GM18502 (cell line): ENCODE measurements at regions not wholly inside any gene's neighbourhood (a gene's known extent, or its start where the extent isn't known, plus 50 kb on each side); places are given as distances from the start of the nearest gene placed in this dataset.

ENCODE experiments used
- ATAC-seq: cut with Tn5 transposase; IDR thresholded peaks from one replicate; pipeline ENCODE4 v1.9.1; 2021; ENCODE audit warnings: mild to moderate bottlenecking; ENCODE audit not compliant: unreplicated experiment, poor library complexity

DNA sequence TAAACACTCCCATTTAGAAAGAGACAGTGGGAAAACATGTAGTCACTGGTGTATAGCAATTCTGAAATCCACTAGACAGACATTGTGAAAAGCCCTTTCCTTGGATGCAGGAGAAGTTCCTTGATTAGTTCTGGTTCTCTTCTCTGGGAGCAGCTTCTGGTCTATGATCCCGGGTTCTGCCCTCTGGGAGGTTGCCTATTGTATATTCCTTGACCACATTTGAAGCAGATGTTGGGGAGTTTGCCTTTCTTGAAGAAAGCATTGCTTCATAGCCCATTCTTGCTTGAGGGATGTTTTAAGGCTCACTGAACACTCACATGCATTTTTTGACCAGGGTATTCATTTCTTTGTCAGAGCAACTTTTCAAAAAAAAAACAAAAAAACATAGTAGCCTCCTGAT, 211.9 kb downstream of the NDFIP2 start:
- no peak for ATAC-seq

DNA sequence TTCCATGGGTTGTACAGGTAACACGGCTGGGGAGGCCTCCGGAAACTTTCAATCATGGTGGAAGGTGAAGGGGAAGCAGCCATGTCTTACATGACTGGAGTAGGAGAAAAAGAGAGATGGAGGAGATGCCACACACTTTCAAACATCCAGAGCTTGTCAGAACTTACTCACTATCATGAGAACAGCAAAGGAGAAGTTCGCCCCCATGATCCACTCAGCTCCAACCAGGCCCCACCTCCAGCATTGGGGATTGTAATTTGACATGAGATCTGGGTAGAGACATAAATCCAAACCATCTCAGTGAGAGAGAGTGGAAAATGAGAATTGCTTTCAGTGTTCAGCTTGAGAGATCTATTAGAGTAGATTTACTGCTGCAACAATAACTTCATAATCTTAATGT, 210.9 kb downstream of the NDFIP2 start:
- ATAC-seq: no peak

DNA sequence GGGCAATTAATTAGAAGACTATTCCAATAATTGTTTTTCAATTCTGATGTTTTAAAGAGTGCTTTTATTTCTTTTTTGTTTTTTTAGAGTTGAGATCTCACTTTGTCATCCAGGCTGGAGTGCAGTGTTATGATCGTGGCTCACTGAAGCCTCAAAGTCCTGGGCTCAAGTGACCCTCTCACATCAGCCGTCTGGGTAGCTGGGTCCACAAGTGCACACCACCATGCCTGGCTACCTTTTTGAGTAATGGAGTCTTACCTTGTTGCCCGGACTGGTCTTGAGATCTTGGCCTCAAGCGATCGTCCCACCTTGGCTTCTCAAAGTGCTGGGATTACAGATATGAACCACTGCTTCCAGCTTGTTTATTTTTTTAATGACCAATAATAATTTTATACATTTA, 207.8 kb downstream of the NDFIP2 start:
- no peak for ATAC-seq

DNA sequence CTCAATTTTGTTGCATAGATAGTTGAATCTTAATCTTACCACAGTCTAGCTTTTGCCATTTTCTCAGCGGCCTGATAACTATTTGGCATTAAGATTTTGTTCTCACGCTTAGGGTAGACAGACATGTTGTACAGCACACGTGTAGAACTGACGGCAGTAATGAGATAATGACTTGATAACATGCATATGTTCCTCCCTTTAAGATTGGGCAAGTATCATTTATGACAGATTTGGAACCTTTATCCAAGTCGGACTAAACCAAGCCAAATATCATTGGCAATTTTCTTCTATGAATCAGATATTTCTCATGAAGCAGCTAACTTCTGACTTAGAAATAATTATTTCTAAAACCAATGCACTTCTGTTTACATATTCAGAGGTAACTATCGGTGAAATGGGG, 205.5 kb downstream of the NDFIP2 start:
- ATAC-seq: no peak

DNA sequence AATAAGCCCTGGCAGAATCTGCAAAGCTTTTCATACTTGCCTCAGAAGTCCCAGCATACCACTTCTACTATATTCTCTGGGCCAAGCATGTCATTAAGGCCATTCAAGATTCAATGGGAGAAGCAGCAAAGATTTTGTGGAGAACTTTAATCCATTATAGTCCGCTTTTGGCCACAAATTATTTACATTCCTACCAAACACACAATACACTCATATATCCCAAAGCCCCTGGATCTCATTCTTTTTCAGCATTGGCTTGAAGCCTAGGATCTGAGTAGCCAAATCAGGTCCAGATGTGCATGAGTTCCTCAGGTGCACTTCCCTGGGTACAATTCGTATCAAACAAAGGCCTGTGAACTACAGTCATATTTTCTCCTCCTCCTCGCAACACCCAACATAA, 203.4 kb downstream of the NDFIP2 start:
- ATAC-seq: no peak

DNA sequence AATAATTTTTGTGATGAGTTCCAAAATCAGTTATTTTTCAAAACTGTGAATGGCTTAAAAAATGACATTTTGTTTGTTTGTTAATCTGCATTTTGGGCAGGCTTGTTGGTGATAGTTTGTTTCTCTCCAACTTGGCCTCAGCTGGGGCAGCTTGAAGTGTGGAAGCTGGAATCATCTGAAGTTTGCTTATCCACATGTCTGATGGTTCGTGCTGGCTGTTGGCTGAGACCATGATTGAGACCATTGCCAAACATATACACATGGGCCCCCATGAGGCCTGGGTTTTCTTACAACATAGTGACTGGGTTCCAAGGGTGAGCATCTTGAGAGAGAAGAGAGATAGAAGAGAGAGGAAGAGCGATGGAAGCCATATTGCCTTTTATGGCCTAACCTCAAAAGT, 201.2 kb downstream of the NDFIP2 start:
- ATAC-seq: no peak

DNA sequence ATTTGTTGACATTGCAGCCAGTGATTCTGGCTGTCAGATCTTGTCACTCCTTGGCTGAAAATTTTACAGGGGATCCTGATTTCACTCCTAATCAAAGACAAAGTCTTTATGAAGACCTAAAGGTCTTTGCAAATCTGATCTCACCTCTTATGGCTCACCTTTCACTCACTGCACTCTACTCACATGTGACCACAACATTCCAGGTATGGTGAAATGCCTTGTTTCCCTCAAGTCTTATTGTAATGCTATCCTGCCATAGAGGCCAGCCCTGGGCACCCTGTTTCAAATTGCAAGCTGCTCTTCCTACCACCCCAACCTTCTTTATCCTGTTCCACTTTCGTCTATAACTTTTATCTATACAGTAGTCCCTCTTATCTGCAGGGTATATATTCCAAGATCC, 200.1 kb downstream of the NDFIP2 start:
- ATAC-seq: no peak

DNA sequence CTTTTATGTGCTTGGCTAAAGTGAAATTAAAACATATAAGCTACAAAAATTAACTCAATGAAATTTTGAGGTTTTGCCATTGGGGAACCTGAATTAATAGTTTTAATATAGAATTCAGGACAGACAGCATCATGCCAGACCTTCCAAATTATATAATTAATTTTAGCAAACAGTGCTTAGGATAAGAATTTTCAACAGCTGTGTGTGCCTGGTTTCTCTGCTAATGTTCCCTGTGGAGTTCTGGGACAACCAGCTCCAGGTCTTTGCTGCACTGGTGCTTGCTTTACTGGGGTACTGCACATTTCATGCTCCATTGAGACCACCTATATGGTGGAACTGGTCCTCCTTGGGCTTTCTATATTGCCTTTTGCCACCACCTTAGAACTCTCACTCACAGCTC, 199.5 kb downstream of the NDFIP2 start:
- no peak for ATAC-seq

DNA sequence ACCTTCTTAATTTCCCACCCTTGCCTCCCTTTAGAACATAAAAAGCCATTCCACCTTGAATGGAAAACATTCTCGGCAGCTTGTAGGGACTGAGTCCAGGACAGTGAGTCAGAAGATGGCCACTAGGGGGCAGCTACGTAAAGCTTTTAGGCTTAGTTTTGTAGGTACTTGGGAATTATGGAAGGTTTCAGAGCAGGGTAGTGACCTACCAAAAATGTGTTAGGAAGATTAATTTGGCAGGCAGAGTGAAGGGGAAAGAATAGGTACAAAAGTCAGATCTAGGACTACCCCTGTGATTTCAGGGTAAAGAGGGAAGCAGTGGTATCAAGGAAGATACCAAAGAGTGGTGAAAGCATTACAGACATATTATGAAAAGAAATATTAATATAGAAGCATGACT, 198.4 kb downstream of the NDFIP2 start:
- ATAC-seq: peak; percentile 79

DNA sequence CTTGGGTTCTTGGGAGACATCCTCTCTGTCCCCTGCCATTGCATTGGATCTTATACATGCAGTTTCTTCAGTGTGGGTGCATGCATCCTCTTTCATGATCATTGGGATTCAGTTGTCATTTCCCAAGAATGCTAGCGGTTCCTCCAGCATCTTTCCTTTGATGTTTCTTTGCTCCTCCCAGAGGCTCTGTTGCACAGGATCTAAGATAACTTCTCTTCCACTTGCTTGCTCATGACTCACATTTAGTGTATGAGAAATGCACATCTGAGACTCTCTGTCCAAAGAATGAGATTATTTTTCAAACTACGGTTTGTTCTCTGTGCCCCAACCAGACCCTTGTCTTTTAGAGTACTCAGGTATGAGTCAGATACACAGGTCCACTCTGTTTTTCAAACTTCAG, 197.1 kb downstream of the NDFIP2 start:
- no peak for ATAC-seq

DNA sequence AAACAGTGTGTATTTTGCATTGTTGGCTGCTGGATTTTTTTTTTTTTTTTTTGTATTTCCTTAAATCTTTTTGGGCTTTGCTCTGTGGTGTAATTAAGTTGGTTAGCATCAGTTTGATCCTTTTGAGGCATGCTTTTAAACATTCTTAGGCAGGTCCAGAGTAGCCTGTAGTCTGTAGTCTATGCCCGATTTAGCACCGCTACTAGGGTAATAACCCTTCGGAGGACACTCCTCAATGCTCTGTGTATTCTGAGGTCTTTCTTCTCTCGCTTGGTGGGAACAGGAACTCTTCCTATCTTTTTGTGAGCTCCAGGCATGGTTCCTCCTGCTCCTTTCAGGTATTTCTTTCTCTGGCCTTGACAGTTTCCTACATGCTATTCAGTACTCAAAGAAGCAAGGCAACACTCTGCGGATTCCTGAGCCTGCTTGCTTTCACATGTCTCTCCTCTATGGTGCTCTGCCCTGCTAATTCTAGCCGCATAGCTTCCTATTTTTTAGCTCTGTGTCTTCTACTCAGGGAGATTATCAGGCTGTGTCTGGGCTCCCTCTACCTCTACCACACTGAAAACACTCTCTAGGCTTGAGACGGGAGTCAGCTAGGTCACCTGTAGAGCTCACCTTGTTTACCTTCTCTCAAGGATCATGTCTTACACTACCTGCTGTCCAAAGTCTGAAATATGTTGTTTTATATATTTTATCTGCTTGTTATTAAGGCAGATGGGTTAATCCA, 195.1 kb downstream of the NDFIP2 start:
- ATAC-seq: no peak

DNA sequence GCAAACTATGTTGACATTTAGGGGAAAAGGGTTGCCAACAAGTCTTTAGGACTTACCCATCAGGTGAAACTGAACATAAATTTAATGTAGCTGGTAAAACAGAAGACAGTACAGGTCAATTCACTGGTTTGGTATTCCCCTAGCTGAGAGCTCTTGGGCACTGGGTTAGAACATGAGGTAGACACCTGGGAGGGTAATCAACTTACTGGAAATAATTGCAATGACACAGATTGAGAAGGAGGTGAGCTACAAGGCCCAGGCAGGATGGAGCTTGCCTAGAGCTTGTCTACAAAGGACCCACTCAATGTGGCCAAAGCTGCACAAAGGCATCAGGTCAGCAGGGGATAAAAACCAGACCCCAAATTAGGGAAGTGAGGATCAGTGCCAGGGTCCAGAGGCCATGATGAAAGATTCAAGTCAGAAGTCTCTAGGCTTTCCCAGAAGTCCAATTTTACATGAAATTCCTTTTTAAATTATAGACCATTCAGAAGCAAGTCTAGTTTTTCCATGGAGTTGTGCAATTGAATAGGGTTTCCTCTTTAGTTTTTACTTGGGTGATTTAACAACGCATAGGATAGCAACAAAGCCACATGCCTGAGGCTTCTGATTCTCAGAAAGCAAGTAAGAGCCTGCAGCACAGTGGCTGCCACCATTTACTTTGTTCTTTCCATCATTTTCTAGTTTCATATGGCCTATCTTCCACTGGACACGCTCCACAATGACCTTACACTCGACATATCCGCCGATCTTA, 194.0 kb downstream of the NDFIP2 start:
- no peak for ATAC-seq

DNA sequence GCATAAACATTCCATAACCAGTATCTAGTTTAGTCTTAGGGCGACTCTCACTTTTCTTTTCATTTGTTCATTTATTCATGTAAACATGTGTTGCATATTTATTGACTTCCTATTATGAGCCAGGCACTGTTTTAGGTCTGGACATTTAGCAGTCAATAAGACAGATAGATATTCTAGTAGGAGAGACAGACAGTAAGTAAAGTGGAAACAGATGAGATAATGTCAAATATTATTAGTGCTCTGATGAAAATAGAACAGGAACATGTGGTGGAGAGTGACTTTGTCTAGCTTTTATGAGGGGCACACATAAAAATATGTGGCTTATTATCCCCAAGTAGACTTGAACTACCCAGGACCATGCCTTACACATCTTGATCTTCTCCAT, 193.0 kb downstream of the NDFIP2 start:
- no peak for ATAC-seq

DNA sequence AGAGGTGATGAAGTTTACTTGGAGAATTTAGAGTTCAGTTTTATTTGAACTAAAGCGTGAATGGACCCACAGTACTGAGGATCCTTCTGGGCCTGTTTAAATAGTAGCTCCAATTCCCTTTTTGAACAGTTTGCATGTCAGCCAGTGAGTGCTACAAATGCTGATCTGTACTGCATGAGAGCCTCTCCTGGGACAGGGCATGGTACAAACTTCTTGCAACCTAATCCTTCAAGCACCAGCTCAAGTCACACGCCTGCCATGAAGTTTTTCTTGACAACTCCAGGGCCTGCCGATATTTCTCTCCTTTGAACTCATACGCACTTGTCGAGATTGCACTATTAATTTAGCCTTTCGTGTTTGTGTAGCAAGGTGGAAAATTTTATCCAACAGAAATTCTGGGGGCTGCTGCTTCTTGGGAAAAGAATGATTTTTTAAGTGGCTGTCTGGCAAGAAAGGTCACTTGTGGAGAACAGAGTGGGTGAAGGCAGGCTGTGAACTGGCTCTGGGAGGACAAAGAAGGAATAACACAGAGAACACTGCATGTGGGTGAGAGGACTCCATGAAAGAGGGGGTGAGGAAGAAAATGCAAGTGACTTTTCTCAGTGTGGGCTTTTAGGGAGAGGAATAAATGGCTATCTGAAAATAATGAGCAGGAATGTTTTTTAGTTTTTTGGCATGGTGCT, 192.5 kb downstream of the NDFIP2 start:
- ATAC-seq: no peak

DNA sequence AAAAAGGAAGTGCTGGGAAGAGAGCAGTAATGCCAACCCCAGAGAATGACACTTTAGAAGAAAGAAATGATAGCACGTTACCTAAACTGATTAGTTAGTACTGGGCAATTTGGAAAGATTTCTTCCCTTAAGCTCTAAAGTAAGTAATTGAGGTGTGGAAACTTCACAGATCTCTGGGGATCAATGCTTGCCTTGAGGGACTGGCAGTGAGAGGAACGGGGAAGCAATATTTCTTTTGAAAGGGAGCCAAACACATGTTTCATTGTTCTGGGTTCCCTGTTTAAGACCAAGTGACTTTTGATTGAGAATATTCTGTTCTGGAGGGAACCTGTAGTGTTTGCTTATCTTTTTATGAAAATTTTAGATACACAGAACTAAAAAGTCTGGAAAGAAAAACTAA, 190.5 kb downstream of the NDFIP2 start:
- no peak for ATAC-seq

DNA sequence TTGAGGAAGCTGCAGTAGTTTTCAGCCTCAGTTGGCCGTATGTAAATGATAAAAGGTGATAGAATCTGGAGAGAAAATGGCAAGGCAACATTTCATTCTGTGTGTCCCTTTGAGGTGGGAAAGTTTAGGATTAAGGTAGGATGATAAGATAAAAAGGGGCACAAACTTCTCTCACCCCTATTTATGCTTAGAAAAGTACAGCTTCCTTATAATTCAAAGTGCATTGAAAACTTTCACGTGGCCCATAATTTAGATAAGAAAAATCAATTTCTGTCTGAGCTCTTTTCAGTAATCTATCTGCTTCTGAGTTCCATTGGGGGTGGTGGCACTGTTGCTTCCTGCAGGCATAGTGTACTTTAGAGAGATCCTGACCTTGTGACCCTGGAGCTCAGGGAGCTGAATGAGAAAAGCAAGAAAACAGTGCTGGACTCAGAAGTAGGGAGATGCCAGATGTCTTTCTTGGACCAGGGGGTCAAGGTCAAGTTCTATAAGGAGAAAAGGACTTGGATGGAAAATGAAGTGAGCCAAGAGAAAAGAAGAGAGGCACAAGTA, 187.3 kb downstream of the NDFIP2 start:
- ATAC-seq: no peak

DNA sequence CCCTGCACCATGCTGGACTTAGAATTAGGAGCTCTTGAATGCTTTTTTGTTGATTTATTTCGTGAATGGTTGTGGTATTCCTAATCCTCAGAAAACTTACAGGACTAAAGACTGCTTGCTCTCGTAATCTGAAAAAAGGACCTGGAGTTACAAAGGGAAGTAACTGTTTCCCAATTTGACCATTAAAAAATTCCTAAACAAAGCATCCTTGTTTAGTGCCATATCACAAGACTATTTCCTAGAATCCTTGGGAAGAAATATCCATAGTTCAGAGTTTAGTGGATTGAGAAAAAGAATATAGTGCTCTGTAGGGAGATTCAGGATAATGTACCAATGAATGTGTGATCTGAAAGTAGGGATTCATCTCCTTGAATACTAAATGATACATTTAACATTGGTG, 186.8 kb downstream of the NDFIP2 start:
- ATAC-seq: no peak

DNA sequence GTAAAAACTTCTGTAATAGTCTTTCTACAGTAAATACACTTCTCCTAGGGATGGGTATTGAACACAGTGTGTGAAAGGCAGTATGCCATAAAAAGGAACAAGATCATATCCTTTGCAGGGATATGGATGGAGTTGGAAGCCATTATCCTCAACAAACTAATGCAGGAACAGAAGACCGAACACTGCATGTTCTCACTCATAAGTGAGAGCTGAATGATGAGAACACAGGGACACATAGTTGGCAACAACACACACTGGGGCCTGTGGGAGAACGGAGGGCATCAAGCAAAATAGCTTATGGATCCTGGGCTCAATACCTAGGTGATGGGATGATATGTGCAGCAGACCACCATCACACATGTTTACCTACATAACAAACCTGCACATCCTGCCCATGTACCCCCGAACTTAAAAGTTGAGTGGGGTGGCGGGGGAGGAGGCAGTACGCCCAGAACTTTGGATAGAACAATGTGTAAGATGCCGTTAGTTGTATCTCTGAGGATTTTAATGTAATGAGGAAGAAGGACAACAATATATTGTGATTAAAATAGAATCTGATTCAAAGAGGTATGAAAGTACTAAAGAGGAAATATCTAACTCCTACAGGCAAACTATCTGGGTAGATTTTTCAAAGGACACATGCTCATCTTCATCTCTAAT, 183.2 kb downstream of the NDFIP2 start:
- no peak for ATAC-seq

DNA sequence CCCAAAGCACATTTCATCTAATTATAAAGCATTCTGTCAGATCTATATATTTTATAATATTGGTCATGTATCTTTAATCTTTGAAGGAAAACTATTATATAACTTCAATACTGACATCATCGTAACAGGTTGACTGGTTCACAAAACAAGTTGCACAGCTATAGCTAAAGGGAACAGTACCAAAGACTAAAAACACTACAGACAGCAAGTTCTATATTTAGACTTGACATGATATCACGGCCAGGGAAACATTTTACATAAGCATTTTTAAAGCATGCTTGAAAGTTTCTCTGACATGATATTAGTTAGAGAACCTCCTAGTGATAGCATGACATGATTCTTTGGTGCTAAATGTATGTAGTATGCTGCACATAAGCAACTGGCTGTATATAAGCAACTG, 182.5 kb downstream of the NDFIP2 start:
- ATAC-seq: no peak

DNA sequence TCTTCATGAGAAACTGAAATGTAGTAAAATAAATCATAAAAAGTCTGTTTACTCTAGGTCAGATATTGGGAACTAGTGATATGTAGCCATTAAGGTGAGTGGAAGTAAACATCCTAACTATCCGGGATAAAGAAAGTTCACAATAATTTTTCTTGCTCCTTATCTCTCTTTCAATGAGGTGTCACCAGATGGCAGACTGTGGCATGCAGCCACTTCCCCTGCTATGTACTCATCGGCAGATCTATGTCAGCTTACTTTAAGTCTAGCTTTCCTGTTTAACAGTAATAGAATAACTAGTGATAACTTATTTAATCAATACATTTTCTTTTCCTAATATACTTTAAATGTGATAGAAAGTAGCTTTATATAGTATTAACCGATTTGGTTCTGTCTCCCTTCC, 181.9 kb downstream of the NDFIP2 start:
- no peak for ATAC-seq

DNA sequence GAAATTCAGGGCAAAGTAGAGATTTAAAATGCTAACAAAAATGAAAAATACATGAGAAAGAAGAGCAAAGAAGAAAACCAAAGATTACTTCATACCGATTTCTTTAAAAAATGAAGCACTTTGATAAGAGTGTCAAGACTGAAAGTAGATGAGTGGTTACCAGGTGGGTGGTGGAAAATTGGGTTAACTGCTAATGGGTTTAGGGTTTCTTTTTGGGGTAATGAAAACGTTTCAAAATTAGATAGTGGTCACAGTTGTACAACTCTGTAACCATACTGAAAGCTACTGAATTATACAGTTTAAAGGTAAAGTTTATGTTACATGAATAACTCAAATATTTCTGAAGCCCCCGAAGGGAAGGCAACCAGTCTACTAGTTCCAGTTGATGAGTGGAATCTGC, 179.4 kb downstream of the NDFIP2 start:
- ATAC-seq: peak; percentile 68
